ENCODE measurements at regions not wholly inside any gene's neighbourhood (a gene's known extent, or its start where the extent isn't known, plus 50 kb on each side); places are given as distances from the start of the nearest gene placed in this dataset.

GRCh38 chr12:90899456-90900182 is 55.4 kb downstream of the CCER1 start:
- DNase-seq (ENCODE audit: low spot score): no peak

- no peak for DNase-seq (ENCODE audit: low spot score)
These were observed 57.0 kb downstream of the CCER1 start for GRCh38 chr12:90897986-90898385.

GRCh38 chr12:90897316-90897715 is 57.7 kb downstream of the CCER1 start:
- no peak for DNase-seq (ENCODE audit: low spot score)

GRCh38 chr12:90896821-90897220 is 58.2 kb downstream of the CCER1 start:
- no peak for DNase-seq (ENCODE audit: low spot score)

DNA sequence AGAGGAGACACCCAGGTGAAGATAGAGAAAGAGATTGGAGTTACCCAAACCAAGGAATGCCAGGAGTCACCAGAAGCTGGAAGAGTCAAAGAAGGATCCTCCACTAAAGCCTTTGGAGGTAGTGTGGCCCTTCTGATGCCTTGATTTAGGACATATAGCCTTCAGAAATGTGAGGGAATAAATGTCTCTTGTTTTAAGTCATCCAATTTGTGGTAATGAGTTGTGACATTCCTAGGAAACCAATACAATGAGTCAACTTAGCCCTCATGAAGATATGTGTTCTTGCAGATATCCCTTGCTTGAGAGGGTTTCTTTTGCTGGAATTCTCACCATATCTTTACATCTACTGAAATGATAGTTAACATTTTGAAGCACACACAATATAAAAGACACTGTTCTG is 58.8 kb downstream of the CCER1 start:
- DNase-seq (ENCODE audit: low spot score): no peak

GRCh38 chr12:90888316-90888715 is 66.7 kb downstream of the CCER1 start:
- no peak for DNase-seq (ENCODE audit: low spot score)

- DNase-seq (ENCODE audit: low spot score): no peak
These were observed 71.5 kb downstream of the CCER1 start for GRCh38 chr12:90883456-90883855.

- DNase-seq (ENCODE audit: low spot score): no peak
These were observed 83.3 kb downstream of the CCER1 start for GRCh38 chr12:90871726-90872096.

DNA sequence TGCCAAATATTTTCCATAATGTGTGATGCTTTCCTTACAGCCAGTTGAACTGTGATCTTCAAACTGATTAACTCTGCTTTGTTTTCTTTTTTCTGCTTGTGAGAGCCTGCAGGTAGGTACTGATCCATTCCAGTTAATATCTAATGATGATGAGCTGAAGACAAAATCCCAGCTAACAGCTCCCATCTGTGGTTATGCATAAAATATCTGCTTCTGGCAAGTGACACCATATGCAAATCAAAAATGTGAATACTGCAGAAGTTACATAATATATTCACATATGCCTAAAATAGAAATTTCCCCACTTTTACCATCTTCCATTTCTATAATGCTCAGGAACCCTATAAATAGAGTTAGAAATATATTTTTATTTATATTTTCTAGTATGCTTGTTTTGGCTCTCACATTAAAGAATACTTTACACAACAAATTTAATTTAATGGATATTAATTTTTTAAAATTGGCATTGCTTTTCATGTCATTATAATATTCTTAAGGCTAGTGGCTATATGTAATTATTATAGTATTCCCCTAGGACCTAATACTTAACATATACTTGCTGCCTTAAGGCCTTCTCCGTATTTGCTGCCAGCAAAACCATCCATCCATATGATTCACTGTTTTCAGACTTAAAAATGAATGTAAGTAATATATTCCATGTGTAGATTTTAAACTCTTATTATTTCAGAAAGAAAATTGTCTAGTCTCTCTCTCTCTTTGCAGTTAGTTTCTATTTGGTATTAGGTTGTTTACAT is 83.8 kb downstream of the CCER1 start:
- no peak for DNase-seq (ENCODE audit: low spot score)

DNA sequence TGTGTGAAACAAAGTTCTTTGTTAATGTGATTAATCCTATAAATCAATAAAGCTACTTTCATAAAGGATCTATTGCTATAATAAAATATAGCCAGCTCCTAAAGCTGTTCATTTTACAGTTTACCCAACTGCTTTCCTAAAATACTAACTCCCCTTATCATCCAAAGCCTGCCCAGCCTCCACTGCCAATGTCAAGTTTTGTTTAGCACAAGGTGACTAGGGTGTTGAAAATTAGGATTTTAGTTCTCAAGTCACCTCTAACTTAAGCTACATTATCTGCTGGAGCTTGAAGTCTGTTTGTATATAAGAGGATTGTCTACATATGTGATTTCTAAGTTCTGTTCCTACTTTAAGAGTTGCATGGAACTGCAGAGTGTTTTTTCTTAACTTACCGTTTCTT is 86.3 kb downstream of the CCER1 start:
- no peak for DNase-seq (ENCODE audit: low spot score)

DNA sequence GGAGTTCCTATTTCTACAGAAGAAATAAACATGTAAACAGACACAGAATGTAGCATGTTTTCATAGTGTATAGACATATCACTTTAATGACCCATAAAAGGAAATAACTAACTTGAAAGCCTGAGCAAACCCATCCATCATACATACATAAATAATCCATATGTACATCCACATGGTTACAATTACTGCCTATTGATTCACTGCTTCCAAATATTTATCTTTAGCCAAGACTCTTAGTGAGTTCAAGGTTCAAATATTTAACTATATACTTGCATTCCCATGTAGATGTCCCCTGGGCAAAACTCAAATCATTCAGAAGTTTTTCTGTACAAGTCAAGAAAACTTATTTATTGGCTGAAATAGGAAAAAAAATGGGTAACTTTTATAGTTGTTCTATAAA is 95.4 kb downstream of the CCER1 start:
- no peak for DNase-seq (ENCODE audit: low spot score)

DNA sequence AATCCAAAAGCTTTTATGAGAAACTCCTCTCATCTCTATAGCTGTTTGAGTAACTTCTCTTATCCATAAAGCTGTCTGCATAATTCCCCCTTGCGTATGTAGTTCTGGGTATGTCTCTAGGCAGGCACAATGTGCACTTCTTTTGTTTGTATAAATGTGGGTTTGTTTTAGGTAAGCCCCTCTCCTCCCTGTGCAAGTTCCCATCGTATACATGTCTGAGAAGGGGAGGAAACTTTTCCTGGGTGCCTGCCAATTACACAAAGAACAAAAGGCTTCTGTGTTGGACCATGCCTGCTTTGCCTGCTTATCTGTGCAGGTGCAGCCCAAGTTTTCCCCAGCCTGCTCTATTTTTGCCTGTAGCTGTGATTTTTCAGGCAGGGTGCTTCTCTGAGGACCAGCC is 96.7 kb downstream of the CCER1 start:
- peak; percentile 18 for DNase-seq (ENCODE audit: low spot score)

GRCh38 chr12:90855534-90855933 is 99.4 kb downstream of the CCER1 start:
- DNase-seq (ENCODE audit: low spot score): no peak

- DNase-seq (ENCODE audit: low spot score): no peak
These were observed 100.8 kb downstream of the CCER1 start for GRCh38 chr12:90854136-90854689.

DNA sequence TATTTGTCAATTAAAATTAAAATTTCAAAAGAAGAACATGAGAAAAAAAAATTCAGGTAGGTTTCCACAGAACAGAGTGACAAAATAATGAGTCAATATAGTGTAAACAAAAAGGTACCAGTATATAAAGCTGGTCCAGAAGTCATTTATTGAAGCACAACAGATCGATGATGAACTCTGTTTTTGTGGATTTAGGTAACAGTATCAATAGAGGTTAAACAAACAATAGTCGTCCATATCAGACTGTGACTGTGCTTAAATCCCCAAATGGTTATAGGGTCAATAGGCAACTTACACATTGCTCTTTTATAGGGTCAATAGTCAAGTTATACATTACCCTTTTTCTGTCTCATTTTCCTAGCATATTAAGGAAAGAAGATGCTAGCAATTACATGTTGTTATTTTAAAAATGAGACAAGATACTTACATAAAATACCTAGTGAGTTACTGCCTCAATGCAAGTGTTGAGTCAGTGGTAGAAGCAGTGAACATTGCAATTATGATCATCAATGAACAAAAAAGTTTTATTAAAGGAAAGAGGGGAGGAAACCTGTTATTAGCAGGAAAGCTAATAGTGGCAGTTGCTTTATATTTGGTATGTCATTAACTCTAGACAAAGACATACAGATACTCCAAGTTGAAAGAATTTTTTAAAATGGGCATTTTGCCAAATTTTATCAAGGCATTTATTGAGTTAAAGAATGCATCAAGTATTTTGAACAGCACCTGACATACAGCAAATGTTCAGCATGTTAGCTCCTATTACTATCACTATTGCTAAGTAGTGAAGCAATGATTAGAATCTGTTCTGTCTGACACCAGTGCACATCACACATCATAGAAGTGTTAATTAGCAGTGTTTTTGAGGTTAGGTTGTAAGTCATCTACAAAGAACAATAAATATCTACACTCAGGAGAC is 102.9 kb downstream of the CCER1 start:
- DNase-seq (ENCODE audit: low spot score): peak; percentile 25

GRCh38 chr12:90842477-90842876 is 112.5 kb downstream of the CCER1 start:
- DNase-seq (ENCODE audit: low spot score): no peak

DNA sequence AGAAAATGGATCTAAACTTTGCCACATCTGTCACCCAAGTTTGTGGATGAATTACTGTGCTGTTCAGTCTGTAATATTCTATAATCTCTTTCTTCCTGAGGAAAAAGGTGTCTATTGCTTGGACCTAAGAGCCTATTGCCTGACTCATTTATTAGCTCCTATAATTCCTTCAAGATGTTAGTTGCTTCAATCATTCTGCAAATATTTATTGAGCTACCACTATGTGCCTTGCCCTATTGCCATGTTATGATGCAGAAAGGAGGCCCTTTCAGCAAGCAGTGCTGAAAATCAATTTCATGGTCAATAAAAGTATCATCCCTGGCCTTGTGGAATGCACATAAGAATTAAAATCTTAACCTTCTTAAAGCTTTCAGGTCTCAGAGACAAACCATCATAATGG is 113.6 kb downstream of the CCER1 start:
- no peak for DNase-seq (ENCODE audit: low spot score)

DNA sequence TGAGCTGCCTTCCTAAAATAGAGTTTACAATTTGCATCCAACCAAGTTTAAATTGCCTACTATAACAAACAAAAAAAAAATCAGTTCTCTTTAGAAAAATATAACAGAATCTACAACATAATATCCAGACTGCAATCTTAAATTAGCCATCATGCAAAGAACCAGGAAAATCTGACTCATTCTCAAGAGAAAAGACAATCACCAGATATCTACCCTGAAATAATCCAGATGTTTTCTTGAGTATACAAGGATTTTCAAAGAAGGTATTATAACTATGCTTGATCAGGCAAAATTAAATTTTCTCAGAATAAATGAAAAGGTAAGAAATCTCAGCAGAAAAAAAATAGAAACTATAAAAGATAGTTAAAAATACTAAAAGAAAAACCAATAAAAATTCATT is 115.6 kb downstream of the CCER1 start:
- DNase-seq (ENCODE audit: low spot score): no peak

- peak; percentile 20 for DNase-seq (ENCODE audit: low spot score)
These were observed 118.3 kb downstream of the CCER1 start for GRCh38 chr12:90836689-90837088.

DNA sequence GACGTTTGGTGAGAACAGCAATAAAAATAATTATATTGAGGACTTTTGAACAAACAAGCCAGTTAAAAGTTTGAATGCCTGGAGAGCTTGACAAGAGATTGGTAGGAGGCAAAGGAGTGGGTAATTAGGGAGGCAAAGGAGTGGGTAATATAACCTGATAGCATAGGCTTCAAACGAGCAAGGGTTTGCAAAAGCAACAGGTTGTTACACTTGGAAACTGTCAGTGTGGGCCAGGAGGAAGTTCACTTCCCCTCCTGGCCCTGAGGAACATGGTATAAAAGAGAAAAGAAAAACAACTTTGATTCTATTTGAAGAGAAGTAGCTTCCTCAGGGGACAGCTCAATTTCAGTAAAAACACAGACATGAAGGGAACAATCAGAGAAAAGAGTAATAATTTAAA is 121.7 kb downstream of the CCER1 start:
- no peak for DNase-seq (ENCODE audit: low spot score)

DNA sequence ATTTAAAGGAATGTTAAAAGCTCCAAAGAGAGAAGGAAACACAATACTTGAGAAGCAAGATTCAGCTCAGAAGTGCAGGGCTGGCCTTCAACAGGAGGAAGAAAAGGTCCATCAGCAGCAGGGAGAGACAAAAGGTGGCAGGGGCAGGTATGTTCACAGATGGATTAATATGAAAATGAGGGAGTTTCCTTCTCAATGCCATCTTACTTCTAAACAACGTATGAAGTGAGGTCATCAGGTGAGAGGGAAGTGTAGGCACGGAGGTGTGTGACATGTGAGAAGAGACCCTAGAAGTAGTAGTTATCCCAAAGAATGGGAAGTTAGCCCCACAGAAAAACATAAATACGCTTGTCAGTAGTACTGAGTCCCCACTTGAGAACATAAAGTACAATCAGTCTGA is 122.5 kb downstream of the CCER1 start:
- no peak for DNase-seq (ENCODE audit: low spot score)

GRCh38 chr12:90831712-90832111 is 123.3 kb downstream of the CCER1 start:
- DNase-seq (ENCODE audit: low spot score): no peak

Measured in HuH-7 (cell line).